GM19397 (cell line): ENCODE measurements at regions not wholly inside any gene's neighbourhood (a gene's known extent, or its start where the extent isn't known, plus 50 kb on each side); places are given as distances from the start of the nearest gene placed in this dataset.
"Not testable (repeated sequence)": the region's sequence is repeated elsewhere in the genome, so short reads cannot be mapped to it uniquely, and the experiment has no call there.

Experiments used
- ATAC-seq: cut with Tn5 transposase; IDR thresholded peaks from one replicate; pipeline ENCODE4 v1.9.1; 2021; ENCODE audit warnings: mild to moderate bottlenecking, moderate library complexity; ENCODE audit not compliant: unreplicated experiment

- ATAC-seq, result no peak
Observed at GRCh38 chr1:208344202-208344857, 100.1 kb upstream of the PLXNA2 start.

- no peak for ATAC-seq
Observed at GRCh38 chr1:208347191-208347590, 103.0 kb upstream of the PLXNA2 start.

- no peak for ATAC-seq
Observed at GRCh38 chr1:208349694-208350330, 105.6 kb upstream of the PLXNA2 start.

GRCh38 chr1:208350815-208351214, 106.6 kb upstream of the PLXNA2 start:
- ATAC-seq, result no peak

GRCh38 chr1:208351838-208352237, 107.7 kb upstream of the PLXNA2 start:
- no peak for ATAC-seq

GRCh38 chr1:208353797-208354196, 109.6 kb upstream of the PLXNA2 start:
- ATAC-seq, result not testable (repeated sequence)

- no peak for ATAC-seq
Observed at GRCh38 chr1:208357644-208358507, 113.7 kb upstream of the PLXNA2 start.

- ATAC-seq, result no peak
Observed at GRCh38 chr1:208358651-208359050, 114.5 kb upstream of the PLXNA2 start.

GRCh38 chr1:208362011-208362410, 117.8 kb upstream of the PLXNA2 start:
- no peak for ATAC-seq

GRCh38 chr1:208366559-208366958, 122.4 kb upstream of the PLXNA2 start:
- ATAC-seq, result no peak

GRCh38 chr1:208369045-208369444, 124.9 kb upstream of the PLXNA2 start:
- no peak for ATAC-seq

GRCh38 chr1:208369658-208370057, 125.5 kb upstream of the PLXNA2 start:
- no peak for ATAC-seq

GRCh38 chr1:208374391-208374941, 130.3 kb upstream of the PLXNA2 start:
- ATAC-seq, result no peak

GRCh38 chr1:208381481-208381880, 137.3 kb upstream of the PLXNA2 start:
- no peak for ATAC-seq

GRCh38 chr1:208387908-208388811, 144.0 kb upstream of the PLXNA2 start:
- ATAC-seq, result no peak

- ATAC-seq, result no peak
Observed at GRCh38 chr1:208393416-208393815, 149.2 kb upstream of the PLXNA2 start.

GRCh38 chr1:208393826-208394225, 149.6 kb upstream of the PLXNA2 start:
- no peak for ATAC-seq

- no peak for ATAC-seq
Observed at GRCh38 chr1:208397286-208397685, 153.1 kb upstream of the PLXNA2 start.

- no peak for ATAC-seq
Observed at GRCh38 chr1:208405014-208405413, 160.8 kb upstream of the PLXNA2 start.

GRCh38 chr1:208409176-208409575, 165.0 kb upstream of the PLXNA2 start:
- ATAC-seq, result no peak
